Stimulated activated CD4-positive, alpha-beta T cell treated with anti-CD3 and anti-CD28 coated beads, Interleukin-2, amount 100 ng/mL, for 24 hours (primary cell): ENCODE measurements at regions not wholly inside any gene's neighbourhood (a gene's known extent, or its start where the extent isn't known, plus 50 kb on each side); places are given as distances from the start of the nearest gene placed in this dataset.
"Not testable (repeated sequence)": the region's sequence is repeated elsewhere in the genome, so short reads cannot be mapped to it uniquely, and the experiment has no call there.

Experiments used
- DNase-seq, 2 donors: peaks; one replicate each; pipeline ENCODE4 v3.0.0-alpha.2; 2020

GRCh38 chr13:44812818-44813217 is 176.5 kb downstream of the NUFIP1 start:
- DNase-seq, result no peak

- no peak for DNase-seq
Measured at GRCh38 chr13:44810061-44810840, 179.0 kb downstream of the NUFIP1 start.

GRCh38 chr13:44809190-44809589 is 180.1 kb downstream of the NUFIP1 start:
- DNase-seq, result no peak

GRCh38 chr13:44808185-44808584 is 181.1 kb downstream of the NUFIP1 start:
- DNase-seq, result no peak

GRCh38 chr13:44807449-44808034 is 181.7 kb downstream of the NUFIP1 start:
- DNase-seq, result no peak

- DNase-seq, result no peak
Measured at GRCh38 chr13:44806826-44807225, 182.4 kb downstream of the NUFIP1 start.

- no peak for DNase-seq
Measured at GRCh38 chr13:44805585-44805984, 183.7 kb downstream of the NUFIP1 start.

GRCh38 chr13:44803390-44803789 is 185.9 kb downstream of the NUFIP1 start:
- DNase-seq, result no peak

GRCh38 chr13:44802491-44802890 is 186.8 kb downstream of the NUFIP1 start:
- no peak for DNase-seq

- DNase-seq, result no peak
Measured at GRCh38 chr13:44801990-44802389, 187.3 kb downstream of the NUFIP1 start.

GRCh38 chr13:44800626-44801025 is 188.6 kb downstream of the NUFIP1 start:
- DNase-seq, result no peak

GRCh38 chr13:44797685-44798084 is 191.6 kb downstream of the NUFIP1 start:
- DNase-seq, result no peak

GRCh38 chr13:44796597-44797490 is 192.4 kb downstream of the NUFIP1 start:
- no peak for DNase-seq

GRCh38 chr13:44796039-44796438 is 193.2 kb downstream of the NUFIP1 start:
- not testable (repeated sequence) for DNase-seq

GRCh38 chr13:44795176-44795575 is 194.1 kb downstream of the NUFIP1 start:
- no peak for DNase-seq

GRCh38 chr13:44792096-44792495 is 197.2 kb downstream of the NUFIP1 start:
- DNase-seq, result no peak

GRCh38 chr13:44790289-44790688 is 199.0 kb downstream of the NUFIP1 start:
- no peak for DNase-seq

- DNase-seq, result no peak
Measured at GRCh38 chr13:44787617-44788016, 201.7 kb downstream of the NUFIP1 start.

- DNase-seq, result no peak
Measured at GRCh38 chr13:44786756-44787155, 202.5 kb downstream of the NUFIP1 start.

- no peak for DNase-seq
Measured at GRCh38 chr13:44785401-44785800, 203.9 kb downstream of the NUFIP1 start.

GRCh38 chr13:44784708-44785080 is 204.6 kb downstream of the NUFIP1 start:
- DNase-seq, result no peak

GRCh38 chr13:44783994-44784707 is 205.1 kb downstream of the NUFIP1 start:
- no peak for DNase-seq
